Peyer's patch (tissue), 4 donors: ENCODE measurements at regions not wholly inside any gene's neighbourhood (a gene's known extent, or its start where the extent isn't known, plus 50 kb on each side); places are given as distances from the start of the nearest gene placed in this dataset.

Source experiments
- DNase-seq, 3 donors: peaks; one replicate each; pipeline ENCODE4 v3.0.0-alpha.2; 2017 to 2019
- H3K27ac ChIP-seq, 4 donors: fragments of 200-600 bp; sonication (generic); one replicate each; pipeline ENCODE4 v1.5.1; 2016 to 2019
- H3K27me3 ChIP-seq, 2 donors: fragments of 200-600 bp; sonication (generic); one replicate each; pipeline ENCODE4 v1.5.1; 2019
- H3K36me3 ChIP-seq, 3 donors: fragments of 200-600 bp; sonication (generic); one replicate each; pipeline ENCODE4 v1.5.1; 2016 to 2019
- H3K4me1 ChIP-seq, 4 donors: fragments of 200-600 bp; sonication (generic); one replicate each; pipeline ENCODE4 v1.5.1; 2016 to 2019
- H3K4me3 ChIP-seq, 4 donors: fragments of 200-600 bp; sonication (generic); 1 replicate in 3 of 4; 2 replicates in 1 of 4; pipeline ENCODE4 v1.5.1; 2016 to 2019; ENCODE audit warnings: mild to moderate bottlenecking in 1 of 4
- H3K9me3 ChIP-seq, 4 donors: fragments of 200-600 bp; sonication (generic); one replicate each; pipeline ENCODE4 v1.5.1; 2016 to 2019; ENCODE audit warnings: mild to moderate bottlenecking in 1 of 4
- CTCF ChIP-seq, 6 experiments: fragments of 450-650 bp in 4 of 6; fragments of 200-600 bp in 2 of 6; sonication (generic) in 1 of 6; IDR thresholded peaks; one replicate each; pipeline ENCODE4 v1.5.1; 2017 to 2019; ENCODE audit warnings: antibody characterized with exemption in 6 of 6, mild to moderate bottlenecking in 3 of 6, moderate library complexity in 1 of 6
- POLR2A ChIP-seq, 2 donors: fragments of 450-650 bp; IDR thresholded peaks; one replicate each; pipeline ENCODE4 v1.5.1; 2017; ENCODE audit warnings: antibody characterized with exemption in 2 of 2, mild to moderate bottlenecking in 2 of 2, moderate library complexity in 2 of 2

GRCh38 chr16:86781046-86781445, 202.7 kb downstream of the FOXL1 start:
- Histone ChIP-seq H3K9me3 (no peaks in the 10 kb centered on the region), H3K36me3 (no peaks in the 10 kb centered on the region), H3K4me1 (no peaks in the 10 kb centered on the region), H3K27ac (no peak overlapping the region), H3K4me3 (no peak overlapping the region), H3K27me3 (no peaks in the 10 kb centered on the region)
- DNase-seq, result no peak
- TF ChIP-seq CTCF (IDR thresholded peaks at IDR 0.05), result no peak
- TF ChIP-seq POLR2A (IDR thresholded peaks at IDR 0.05), result no peak

GRCh38 chr16:86783636-86784626, 205.6 kb downstream of the FOXL1 start:
- Histone ChIP-seq H3K27me3 (no peaks in the 10 kb centered on the region), H3K27ac (no peak overlapping the region), H3K9me3 (no peaks in the 10 kb centered on the region), H3K4me1 (no peaks in the 10 kb centered on the region), H3K36me3 (no peaks in the 10 kb centered on the region), H3K4me3 (no peak overlapping the region)
- DNase-seq, result no peak
- no peak for TF ChIP-seq CTCF (IDR thresholded peaks at IDR 0.05)
- no peak for TF ChIP-seq POLR2A (IDR thresholded peaks at IDR 0.05)

- Histone ChIP-seq H3K27ac (no peak overlapping the region), H3K36me3 (no peaks in the 10 kb centered on the region), H3K9me3 (no peaks in the 10 kb centered on the region), H3K4me3 (no peak overlapping the region), H3K27me3 (no peaks in the 10 kb centered on the region), H3K4me1 (no peaks in the 10 kb centered on the region)
- TF ChIP-seq CTCF (IDR thresholded peaks at IDR 0.05) (no peak), POLR2A (IDR thresholded peaks at IDR 0.05) (no peak)
- no peak for DNase-seq
These were observed 208.0 kb downstream of the FOXL1 start for GRCh38 chr16:86786338-86786737.

GRCh38 chr16:86786994-86787393, 208.6 kb downstream of the FOXL1 start:
- no peaks in the 10 kb centered on the region for H3K27me3 ChIP-seq
- no peak for DNase-seq
- H3K9me3 ChIP-seq, result no peaks in the 10 kb centered on the region
- TF ChIP-seq CTCF (IDR thresholded peaks at IDR 0.05) (no peak), POLR2A (IDR thresholded peaks at IDR 0.05) (no peak)
- no peaks in the 10 kb centered on the region for H3K4me1 ChIP-seq
- no peak overlapping the region for H3K4me3 ChIP-seq
- no peaks in the 10 kb centered on the region for H3K36me3 ChIP-seq
- no peak overlapping the region for H3K27ac ChIP-seq

- no peak overlapping the region for H3K27ac ChIP-seq
- no peaks in the 10 kb centered on the region for H3K27me3 ChIP-seq
- H3K36me3 ChIP-seq, result no peaks in the 10 kb centered on the region
These were observed 209.2 kb downstream of the FOXL1 start for GRCh38 chr16:86787538-86787937.

More at GRCh38 chr16:86787538-86787937, 209.2 kb downstream of the FOXL1 start:
- Histone ChIP-seq H3K4me1 (no peaks in the 10 kb centered on the region), H3K9me3 (no peaks in the 10 kb centered on the region), H3K4me3 (no peak overlapping the region)
- TF ChIP-seq CTCF (IDR thresholded peaks at IDR 0.05) (no peak), POLR2A (IDR thresholded peaks at IDR 0.05) (no peak)
- no peak for DNase-seq
